ENCODE measurements at regions not wholly inside any gene's neighbourhood (a gene's known extent, or its start where the extent isn't known, plus 50 kb on each side); places are given as distances from the start of the nearest gene placed in this dataset.

GRCh38 chr21:23217597-23217996, 2219.4 kb downstream of the NCAM2 start:
- intact Hi-C loops (cut with micrococcal nuclease), result no loop called here
- H3K4me3 Mint-ChIP-seq, result no peak overlapping the region
- no peaks in the 10 kb centered on the region for H3K4me1 Mint-ChIP-seq (ENCODE audit: low read depth)

DNA sequence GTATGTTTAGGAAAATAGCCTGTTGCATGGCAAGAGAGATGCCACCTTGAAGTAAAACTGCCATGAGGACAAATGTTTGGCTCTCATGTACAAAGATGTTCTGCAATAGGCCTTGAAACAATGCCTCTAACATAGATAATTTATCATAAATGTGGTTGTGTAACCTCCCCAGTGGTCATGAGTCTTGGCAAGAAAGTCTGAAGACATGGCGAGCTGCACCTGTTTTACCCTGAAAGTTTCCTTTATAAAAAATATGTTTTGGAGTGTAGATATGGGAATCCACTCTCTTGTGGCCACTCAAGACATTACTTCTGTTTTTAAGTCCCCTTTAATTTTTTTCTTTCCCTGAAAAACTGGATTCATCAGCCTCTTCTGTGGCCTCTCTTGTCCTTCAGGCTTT, 2217.1 kb downstream of the NCAM2 start:
- Mint-ChIP-seq H3K36me3 (ENCODE audit: low read depth) (no peaks in the 10 kb centered on the region), H3K4me1 (ENCODE audit: low read depth) (no peaks in the 10 kb centered on the region), H3K27ac (no peak overlapping the region), H3K27me3 (no peaks in the 10 kb centered on the region), H3K4me3 (no peak overlapping the region), H3K9me3 (peaks cover 27% of the 10 kb centered on the region)
- intact Hi-C loops (cut with micrococcal nuclease), result no loop called here

More at GRCh38 chr21:23217597-23217996, 2219.4 kb downstream of the NCAM2 start:
- no peaks in the 10 kb centered on the region for H3K27me3 Mint-ChIP-seq
- H3K36me3 Mint-ChIP-seq (ENCODE audit: low read depth), result no peaks in the 10 kb centered on the region
- H3K9me3 Mint-ChIP-seq, result peaks cover 17% of the 10 kb centered on the region
- no peak overlapping the region for H3K27ac Mint-ChIP-seq

Data from dendritic cell treated with granulocyte-macrophage colony-stimulating factor and Interleukin-4, amounts not matched to agents 40 ng/mL and 50 ng/mL, for 4 days (primary cell).